Gastrocnemius medialis (tissue), 4 donors: ENCODE measurements at regions not wholly inside any gene's neighbourhood (a gene's known extent, or its start where the extent isn't known, plus 50 kb on each side); places are given as distances from the start of the nearest gene placed in this dataset.

Experiments used
- ATAC-seq, 2 donors: fragments of 150-250 bp; one replicate each; pipeline ENCODE4 v1.9.1; 2016
- DNase-seq, 2 donors: peaks; one replicate each; pipeline ENCODE4 v3.0.0-alpha.2; 2019
- H3K27ac ChIP-seq, 4 donors: fragments of 200-600 bp; sonication (generic); 1 replicate in 1 of 4; 2 replicates in 3 of 4; pipeline ENCODE4 v1.5.1; 2016 to 2018; ENCODE audit warnings: mild to moderate bottlenecking in 2 of 4, moderate library complexity in 1 of 4
- H3K27me3 ChIP-seq, 3 donors: fragments of 200-600 bp; sonication (generic) in 2 of 3; 1 replicate in 1 of 3; 2 replicates in 2 of 3; pipeline versions ENCODE4 v1.5.1 to v1.6.0; 2016 to 2019; ENCODE audit warnings: mild to moderate bottlenecking in 1 of 3, moderate library complexity in 1 of 3
- H3K36me3 ChIP-seq, 2 donors: fragments of 200-600 bp; sonication (generic) in 1 of 2; one replicate each; pipeline ENCODE4 v1.5.1; 2017 to 2018
- H3K4me1 ChIP-seq, 2 donors: fragments of 200-600 bp; sonication (generic) in 1 of 2; one replicate each; pipeline ENCODE4 v1.5.1; 2016 to 2017; ENCODE audit warnings: mild to moderate bottlenecking in 2 of 2
- H3K4me3 ChIP-seq, 4 donors: fragments of 200-600 bp; sonication (generic) in 3 of 4; 1 replicate in 1 of 4; 2 replicates in 3 of 4; pipeline ENCODE4 v1.5.1; 2016 to 2019; ENCODE audit warnings: mild to moderate bottlenecking in 2 of 4
- H3K9me3 ChIP-seq, 3 donors: fragments of 200-600 bp; sonication (generic) in 2 of 3; 1 replicate in 1 of 3; 2 replicates in 2 of 3; pipeline ENCODE4 v1.5.1; 2016 to 2019
- CTCF ChIP-seq, 5 experiments: fragments of 450-650 bp in 3 of 5; fragments of 200-600 bp in 2 of 5; sonication (generic) in 2 of 5; IDR thresholded peaks in 4 of 5; conservative IDR thresholded peaks in 1 of 5; 1 replicate in 4 of 5; 2 replicates in 1 of 5; pipeline ENCODE4 v1.5.1; 2016 to 2019; ENCODE audit warnings: antibody characterized with exemption in 5 of 5, mild to moderate bottlenecking in 3 of 5, moderate library complexity in 3 of 5
- POLR2A ChIP-seq, 2 donors: fragments of 450-650 bp; IDR thresholded peaks; one replicate each; pipeline ENCODE4 v1.6.1; 2017; ENCODE audit warnings: antibody characterized with exemption in 2 of 2, mild to moderate bottlenecking in 2 of 2, moderate library complexity in 2 of 2
- in situ Hi-C, 4 donors: fragments of 200-750 bp; cut with MboI; loops; one replicate each; pipeline versions ENCODE4 v1.15.0 to v1.8.0; 2017; ENCODE audit warnings: low sequenced_read_pairs in 4 of 4
- intact Hi-C: fragments of 100-400 bp; cut with DNase I; formaldehyde crosslinking; loops from one replicate; pipeline ENCODE4 v1.15.1; 2023; ENCODE audit warnings: low total_unique reads

- Histone ChIP-seq H3K9me3 (no peaks in the 10 kb centered on the region), H3K4me1 (no peaks in the 10 kb centered on the region), H3K27ac (no peak overlapping the region), H3K27me3 (no peaks in the 10 kb centered on the region), H3K4me3 (no peak overlapping the region), H3K36me3 (no peaks in the 10 kb centered on the region)
- no peak for TF ChIP-seq POLR2A (IDR thresholded peaks at IDR 0.05)
- no peak for TF ChIP-seq CTCF (IDR thresholded peaks at IDR 0.05 in 4 of 5, conservative IDR thresholded peaks at IDR 0.05 in 1 of 5)
- intact Hi-C loops, result no loop called here
- in situ Hi-C loops, result no loop called here
- ATAC-seq (no peak), DNase-seq (no peak)
Observed at GRCh38 chr5:6108540-6108848, 269.9 kb downstream of the MED10 start.

GRCh38 chr5:6107675-6108539 is 270.4 kb downstream of the MED10 start:
- intact Hi-C loops, result no loop called here
- ATAC-seq, result no peak
- no peak for TF ChIP-seq POLR2A (IDR thresholded peaks at IDR 0.05)
- no peak for TF ChIP-seq CTCF (IDR thresholded peaks at IDR 0.05 in 4 of 5, conservative IDR thresholded peaks at IDR 0.05 in 1 of 5)
- H3K27me3 ChIP-seq, result no peaks in the 10 kb centered on the region
- no peak for DNase-seq
- no peak overlapping the region for H3K27ac ChIP-seq
- no peaks in the 10 kb centered on the region for H3K9me3 ChIP-seq
- H3K4me1 ChIP-seq, result no peaks in the 10 kb centered on the region
- in situ Hi-C loops, result no loop called here
- no peak overlapping the region for H3K4me3 ChIP-seq
- H3K36me3 ChIP-seq, result no peaks in the 10 kb centered on the region

GRCh38 chr5:6106756-6107155 is 271.6 kb downstream of the MED10 start:
- no peaks in the 10 kb centered on the region for H3K4me1 ChIP-seq
- no peaks in the 10 kb centered on the region for H3K9me3 ChIP-seq
- in situ Hi-C loops (no loop called here), intact Hi-C loops (no loop called here)
- DNase-seq, result no peak
- no peaks in the 10 kb centered on the region for H3K36me3 ChIP-seq
- TF ChIP-seq CTCF (IDR thresholded peaks at IDR 0.05 in 4 of 5, conservative IDR thresholded peaks at IDR 0.05 in 1 of 5) (no peak), POLR2A (IDR thresholded peaks at IDR 0.05) (no peak)
- H3K4me3 ChIP-seq, result no peak overlapping the region
- no peak overlapping the region for H3K27ac ChIP-seq
- no peaks in the 10 kb centered on the region for H3K27me3 ChIP-seq
- no peak for ATAC-seq

- H3K27ac ChIP-seq, result no peak overlapping the region
- in situ Hi-C loops (no loop called here), intact Hi-C loops (no loop called here)
Observed at GRCh38 chr5:6105320-6105719, 273.0 kb downstream of the MED10 start.

More at GRCh38 chr5:6105320-6105719, 273.0 kb downstream of the MED10 start:
- no peaks in the 10 kb centered on the region for H3K9me3 ChIP-seq
- DNase-seq (no peak), ATAC-seq (no peak)
- H3K4me3 ChIP-seq, result no peak overlapping the region
- H3K27me3 ChIP-seq, result no peaks in the 10 kb centered on the region
- TF ChIP-seq CTCF (IDR thresholded peaks at IDR 0.05 in 4 of 5, conservative IDR thresholded peaks at IDR 0.05 in 1 of 5) (no peak), POLR2A (IDR thresholded peaks at IDR 0.05) (no peak)
- H3K36me3 ChIP-seq, result no peaks in the 10 kb centered on the region
- no peaks in the 10 kb centered on the region for H3K4me1 ChIP-seq
